ENCODE measurements at regions not wholly inside any gene's neighbourhood (a gene's known extent, or its start where the extent isn't known, plus 50 kb on each side); places are given as distances from the start of the nearest gene placed in this dataset.
"Not testable (repeated sequence)": the region's sequence is repeated elsewhere in the genome, so short reads cannot be mapped to it uniquely, and the experiment has no call there.

GRCh38 chr15:96491700-96492644, 161.5 kb downstream of the NR2F2 start:
- H3K9me3 ChIP-seq (ENCODE audit: control insufficient read depth, low read depth, low read length); H3K27ac ChIP-seq (ENCODE audit: low read length); H3K27me3 ChIP-seq (ENCODE audit: control insufficient read depth, insufficient read depth, low read length); H3K4me1 ChIP-seq (ENCODE audit: control insufficient read depth, insufficient read depth, low read length); H3K36me3 ChIP-seq (ENCODE audit: control insufficient read depth, insufficient read depth, low read length); H3K4me3 ChIP-seq (ENCODE audit: low read length); DNase-seq: not testable (repeated sequence)
- WGBS (ENCODE audit: insufficient coverage, low lambda C conversion rate): no CpG with 5 or more reads among the region's 58 CpGs

- no peak for DNase-seq
- Histone ChIP-seq H3K4me1 (ENCODE audit: control insufficient read depth, insufficient read depth, low read length) (no peaks in the 10 kb centered on the region), H3K27me3 (ENCODE audit: control insufficient read depth, insufficient read depth, low read length) (peaks cover 3% of the 10 kb centered on the region), H3K27ac (ENCODE audit: low read length) (no peak overlapping the region), H3K4me3 (ENCODE audit: low read length) (no peak overlapping the region), H3K36me3 (ENCODE audit: control insufficient read depth, insufficient read depth, low read length) (no peaks in the 10 kb centered on the region), H3K9me3 (ENCODE audit: control insufficient read depth, low read depth, low read length) (no peaks in the 10 kb centered on the region)
- no CpG with 5 or more reads among the region's 7 CpGs for WGBS (ENCODE audit: insufficient coverage, low lambda C conversion rate)
These were observed 164.0 kb downstream of the NR2F2 start for GRCh38 chr15:96494505-96494904.

- H3K27me3 ChIP-seq (ENCODE audit: control insufficient read depth, insufficient read depth, low read length): no peaks in the 10 kb centered on the region
- no peak overlapping the region for H3K4me3 ChIP-seq (ENCODE audit: low read length)
- H3K36me3 ChIP-seq (ENCODE audit: control insufficient read depth, insufficient read depth, low read length): no peaks in the 10 kb centered on the region
- WGBS (ENCODE audit: insufficient coverage, low lambda C conversion rate): 100% methylated on average over 1 of the region's 5 CpGs
- no peak overlapping the region for H3K27ac ChIP-seq (ENCODE audit: low read length)
- no peaks in the 10 kb centered on the region for H3K9me3 ChIP-seq (ENCODE audit: control insufficient read depth, low read depth, low read length)
- DNase-seq: no peak
- no peaks in the 10 kb centered on the region for H3K4me1 ChIP-seq (ENCODE audit: control insufficient read depth, insufficient read depth, low read length)
These were observed 164.9 kb downstream of the NR2F2 start for GRCh38 chr15:96495386-96495785.

- no peaks in the 10 kb centered on the region for H3K9me3 ChIP-seq (ENCODE audit: control insufficient read depth, low read depth, low read length)
- no peaks in the 10 kb centered on the region for H3K27me3 ChIP-seq (ENCODE audit: control insufficient read depth, insufficient read depth, low read length)
- H3K4me1 ChIP-seq (ENCODE audit: control insufficient read depth, insufficient read depth, low read length): no peaks in the 10 kb centered on the region
- no peak overlapping the region for H3K27ac ChIP-seq (ENCODE audit: low read length)
- WGBS (ENCODE audit: insufficient coverage, low lambda C conversion rate): no CpG with 5 or more reads among the region's 7 CpGs
- H3K4me3 ChIP-seq (ENCODE audit: low read length): no peak overlapping the region
- DNase-seq: no peak
- H3K36me3 ChIP-seq (ENCODE audit: control insufficient read depth, insufficient read depth, low read length): no peaks in the 10 kb centered on the region
These were observed 167.5 kb downstream of the NR2F2 start for GRCh38 chr15:96497951-96498350.

- DNase-seq: no peak
- Histone ChIP-seq H3K36me3 (ENCODE audit: control insufficient read depth, insufficient read depth, low read length) (no peaks in the 10 kb centered on the region), H3K9me3 (ENCODE audit: control insufficient read depth, low read depth, low read length) (no peaks in the 10 kb centered on the region), H3K4me1 (ENCODE audit: control insufficient read depth, insufficient read depth, low read length) (no peaks in the 10 kb centered on the region), H3K4me3 (ENCODE audit: low read length) (no peak overlapping the region), H3K27me3 (ENCODE audit: control insufficient read depth, insufficient read depth, low read length) (no peaks in the 10 kb centered on the region), H3K27ac (ENCODE audit: low read length) (no peak overlapping the region)
- WGBS (ENCODE audit: insufficient coverage, low lambda C conversion rate): 100% methylated on average over 2 of the region's 5 CpGs
These were observed 170.0 kb downstream of the NR2F2 start for GRCh38 chr15:96500508-96500907.

GRCh38 chr15:96501362-96501761, 170.9 kb downstream of the NR2F2 start:
- WGBS (ENCODE audit: insufficient coverage, low lambda C conversion rate): no CpG with 5 or more reads among the region's 1 CpG

GRCh38 chr15:96502196-96502595, 171.7 kb downstream of the NR2F2 start:
- no CpG with 5 or more reads among the region's 4 CpGs for WGBS (ENCODE audit: insufficient coverage, low lambda C conversion rate)
- DNase-seq: no peak
- no peak overlapping the region for H3K4me3 ChIP-seq (ENCODE audit: low read length)
- H3K27ac ChIP-seq (ENCODE audit: low read length): no peak overlapping the region
- no peaks in the 10 kb centered on the region for H3K9me3 ChIP-seq (ENCODE audit: control insufficient read depth, low read depth, low read length)
- H3K4me1 ChIP-seq (ENCODE audit: control insufficient read depth, insufficient read depth, low read length): no peaks in the 10 kb centered on the region
- no peaks in the 10 kb centered on the region for H3K36me3 ChIP-seq (ENCODE audit: control insufficient read depth, insufficient read depth, low read length)
- no peaks in the 10 kb centered on the region for H3K27me3 ChIP-seq (ENCODE audit: control insufficient read depth, insufficient read depth, low read length)

More at GRCh38 chr15:96501362-96501761, 170.9 kb downstream of the NR2F2 start:
- Histone ChIP-seq H3K36me3 (ENCODE audit: control insufficient read depth, insufficient read depth, low read length) (no peaks in the 10 kb centered on the region), H3K27me3 (ENCODE audit: control insufficient read depth, insufficient read depth, low read length) (no peaks in the 10 kb centered on the region), H3K27ac (ENCODE audit: low read length) (no peak overlapping the region), H3K9me3 (ENCODE audit: control insufficient read depth, low read depth, low read length) (no peaks in the 10 kb centered on the region), H3K4me1 (ENCODE audit: control insufficient read depth, insufficient read depth, low read length) (no peaks in the 10 kb centered on the region), H3K4me3 (ENCODE audit: low read length) (no peak overlapping the region)
- DNase-seq: no peak

GRCh38 chr15:96503276-96503675, 172.8 kb downstream of the NR2F2 start:
- no CpG with 5 or more reads among the region's 7 CpGs for WGBS (ENCODE audit: insufficient coverage, low lambda C conversion rate)
- H3K27ac ChIP-seq (ENCODE audit: low read length): no peak overlapping the region
- no peak for DNase-seq
- H3K27me3 ChIP-seq (ENCODE audit: control insufficient read depth, insufficient read depth, low read length): no peaks in the 10 kb centered on the region
- H3K4me3 ChIP-seq (ENCODE audit: low read length): no peak overlapping the region
- no peaks in the 10 kb centered on the region for H3K9me3 ChIP-seq (ENCODE audit: control insufficient read depth, low read depth, low read length)
- no peaks in the 10 kb centered on the region for H3K4me1 ChIP-seq (ENCODE audit: control insufficient read depth, insufficient read depth, low read length)
- no peaks in the 10 kb centered on the region for H3K36me3 ChIP-seq (ENCODE audit: control insufficient read depth, insufficient read depth, low read length)

GRCh38 chr15:96504371-96504770, 173.9 kb downstream of the NR2F2 start:
- Histone ChIP-seq H3K4me3 (ENCODE audit: low read length) (no peak overlapping the region), H3K27ac (ENCODE audit: low read length) (no peak overlapping the region), H3K4me1 (ENCODE audit: control insufficient read depth, insufficient read depth, low read length) (no peaks in the 10 kb centered on the region), H3K9me3 (ENCODE audit: control insufficient read depth, low read depth, low read length) (no peaks in the 10 kb centered on the region), H3K36me3 (ENCODE audit: control insufficient read depth, insufficient read depth, low read length) (no peaks in the 10 kb centered on the region), H3K27me3 (ENCODE audit: control insufficient read depth, insufficient read depth, low read length) (peaks cover 2% of the 10 kb centered on the region)
- no CpG with 5 or more reads among the region's 4 CpGs for WGBS (ENCODE audit: insufficient coverage, low lambda C conversion rate)
- DNase-seq: no peak

GRCh38 chr15:96505014-96505413, 174.5 kb downstream of the NR2F2 start:
- Histone ChIP-seq H3K27ac (ENCODE audit: low read length) (no peak overlapping the region), H3K27me3 (ENCODE audit: control insufficient read depth, insufficient read depth, low read length) (peaks cover 2% of the 10 kb centered on the region), H3K9me3 (ENCODE audit: control insufficient read depth, low read depth, low read length) (no peaks in the 10 kb centered on the region), H3K4me3 (ENCODE audit: low read length) (no peak overlapping the region), H3K36me3 (ENCODE audit: control insufficient read depth, insufficient read depth, low read length) (no peaks in the 10 kb centered on the region), H3K4me1 (ENCODE audit: control insufficient read depth, insufficient read depth, low read length) (no peaks in the 10 kb centered on the region)
- WGBS (ENCODE audit: insufficient coverage, low lambda C conversion rate): no CpG with 5 or more reads among the region's 4 CpGs
- no peak for DNase-seq

All from large intestine (tissue), 3 donors.